GM21619 (cell line): ENCODE measurements at regions not wholly inside any gene's neighbourhood (a gene's known extent, or its start where the extent isn't known, plus 50 kb on each side); places are given as distances from the start of the nearest gene placed in this dataset.

ENCODE experiments used
- ATAC-seq: cut with Tn5 transposase; IDR thresholded peaks from one replicate; pipeline ENCODE4 v1.9.1; 2021; ENCODE audit not compliant: unreplicated experiment

DNA sequence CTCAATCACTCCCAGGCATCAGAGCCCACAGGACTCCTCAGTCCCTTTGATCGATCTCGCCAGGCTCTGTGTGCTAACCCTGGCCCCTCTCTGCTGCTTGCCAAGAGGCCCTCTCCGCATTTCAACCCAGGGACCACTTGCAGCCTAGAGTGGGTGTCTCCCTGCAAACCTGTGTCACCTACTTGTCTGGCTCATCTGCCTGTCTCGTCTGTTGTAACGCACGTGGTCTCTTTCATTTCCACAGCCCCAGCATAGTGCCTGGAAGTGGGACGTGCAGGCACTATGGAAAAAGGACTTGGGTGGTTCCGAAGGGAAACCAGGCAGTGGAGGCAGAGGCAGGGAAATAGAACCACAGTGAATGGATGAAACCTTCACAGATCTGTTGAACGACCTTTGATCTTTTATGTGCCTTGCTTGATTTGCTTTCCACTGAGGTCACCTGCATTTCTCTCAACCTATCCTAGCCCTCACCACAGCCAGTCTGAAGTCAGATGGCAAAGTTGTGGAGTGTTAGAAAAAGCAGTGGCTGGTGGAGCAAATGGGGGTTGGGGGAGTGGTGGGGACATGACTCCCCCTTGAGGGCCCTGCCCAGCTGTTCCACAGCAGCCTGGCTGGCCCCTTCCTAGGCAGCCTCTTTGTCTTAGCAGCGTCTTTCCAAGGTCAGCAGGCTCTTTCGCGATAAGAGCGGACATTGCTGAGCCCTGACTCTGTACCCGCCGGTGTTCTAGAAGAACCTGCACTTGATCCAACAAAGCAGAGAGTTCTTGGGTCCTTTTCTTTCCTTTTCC, 55.8 kb upstream of the TAGAP start:
- no peak for ATAC-seq

DNA sequence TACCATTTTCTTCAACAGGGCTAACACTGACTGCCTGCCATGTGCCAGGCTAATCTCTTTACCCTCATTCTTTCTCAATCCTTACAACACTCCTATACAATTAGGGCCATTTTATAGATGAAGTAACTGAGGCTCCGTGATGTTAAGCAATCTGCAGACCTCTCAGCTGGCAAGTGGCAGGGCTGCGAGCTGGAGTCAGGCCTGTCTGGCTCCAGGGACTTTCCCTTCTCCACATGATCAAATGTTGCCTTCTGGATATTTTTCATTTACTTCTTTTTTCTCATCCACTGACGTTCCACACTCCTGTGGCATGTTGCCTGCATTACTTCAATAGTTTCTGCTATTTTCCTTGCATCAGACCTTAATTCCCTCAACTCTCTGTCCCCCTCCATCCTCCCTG, 55.2 kb upstream of the TAGAP start:
- ATAC-seq, result no peak

- ATAC-seq, result no peak
These were observed 54.5 kb upstream of the TAGAP start for GRCh38 chr6:159099276-159099675.

DNA sequence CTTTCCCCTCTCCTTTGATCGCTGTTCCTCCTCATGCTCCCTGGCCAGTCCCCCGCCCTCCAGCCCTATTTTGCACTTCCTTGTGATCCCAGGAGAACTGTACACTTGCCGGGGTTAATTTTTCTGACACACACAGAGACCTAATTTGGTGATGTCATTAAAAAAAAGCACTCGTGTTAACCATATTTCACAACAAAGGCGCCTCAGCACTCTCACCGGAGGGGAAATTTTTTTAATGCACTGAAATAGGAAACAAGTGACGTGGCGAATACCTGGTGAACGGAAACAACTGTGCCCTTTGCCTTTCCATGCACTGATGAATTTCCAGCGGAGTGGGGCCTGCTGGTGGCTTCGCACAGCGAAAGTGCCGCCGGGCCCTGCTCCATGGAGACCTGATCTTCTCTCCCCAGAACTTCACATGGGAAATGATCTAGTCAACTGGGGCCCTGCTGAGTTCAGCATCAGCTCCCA, 53.9 kb upstream of the TAGAP start:
- ATAC-seq, result no peak

DNA sequence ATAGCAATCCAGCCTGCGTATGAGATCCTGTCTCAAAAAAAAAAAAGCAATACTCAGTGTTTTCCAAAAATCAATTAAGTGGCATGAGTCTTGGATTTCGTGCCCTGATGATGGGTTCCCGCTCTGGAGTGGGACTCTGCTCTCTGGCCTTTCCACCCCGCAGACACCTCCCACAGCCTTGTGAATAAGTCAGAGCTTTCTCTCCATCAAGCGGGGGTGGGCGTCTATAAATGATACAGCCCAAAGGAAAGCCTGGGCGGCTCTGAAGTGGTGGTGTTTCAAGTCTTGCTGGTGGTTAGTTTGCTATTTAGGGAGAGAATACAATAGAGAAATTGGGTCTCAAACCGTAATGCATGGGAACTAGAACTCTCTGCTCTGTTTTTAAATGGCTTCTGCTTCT, 52.5 kb upstream of the TAGAP start:
- ATAC-seq, result no peak

GRCh38 chr6:159095616-159096015, 50.8 kb upstream of the TAGAP start:
- no peak for ATAC-seq

DNA sequence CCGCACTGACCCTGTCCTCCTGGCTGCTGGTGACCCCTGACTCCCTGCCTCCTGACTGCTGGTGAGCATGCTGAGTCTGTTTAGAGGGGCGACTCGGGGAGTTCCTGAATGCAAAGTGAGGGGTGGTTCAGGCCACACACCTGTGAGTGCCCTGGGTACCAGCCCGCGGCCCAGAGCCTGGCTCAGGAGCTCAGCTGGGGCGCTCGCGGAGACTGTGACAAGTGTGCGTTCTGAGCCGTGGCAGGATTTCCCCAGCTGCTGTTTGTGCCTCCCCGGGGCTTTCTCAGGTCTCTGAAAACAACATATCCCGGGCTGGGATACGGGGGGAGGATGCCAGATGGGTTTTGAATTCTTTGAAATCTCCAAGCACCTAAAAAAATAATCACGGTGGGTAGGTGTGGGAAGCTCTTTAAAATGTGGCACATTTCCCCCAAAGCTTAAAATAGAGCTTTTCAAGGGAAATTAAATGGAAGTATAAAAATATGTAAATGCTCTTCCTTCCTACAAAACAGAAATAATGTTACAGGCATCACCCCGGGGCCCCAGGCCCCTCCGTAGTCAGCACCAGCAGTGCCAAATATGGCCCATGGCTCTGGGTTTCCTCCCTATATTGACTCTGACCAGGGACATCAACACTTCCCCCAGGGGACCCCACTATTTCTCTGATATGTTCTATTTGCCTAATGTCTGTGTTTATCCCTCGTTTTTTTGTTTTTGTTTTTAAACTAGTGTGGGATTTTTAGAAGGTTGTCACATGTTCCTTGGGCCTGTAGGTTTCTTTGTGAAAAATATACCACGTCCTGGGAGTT, 49.9 kb upstream of the TAGAP start:
- peak; percentile 46 for ATAC-seq
